BLaER1 treated with 17β-estradiol and CSF1 and Interleukin-3, amounts not matched to agents 10 nM and 100 nM (cell line): ENCODE measurements at regions not wholly inside any gene's neighbourhood (a gene's known extent, or its start where the extent isn't known, plus 50 kb on each side); places are given as distances from the start of the nearest gene placed in this dataset.

ENCODE experiments used
- H3K27ac ChIP-seq, 11 experiments: shearing (Covaris generic); formaldehyde crosslinking; 2 replicates each; pipeline ENCODE4 v1.8.1; 2022
- H3K27me3 ChIP-seq, 11 experiments: shearing (Covaris generic); formaldehyde crosslinking; 2 replicates each; pipeline ENCODE4 v1.8.1; 2022
- H3K36me3 ChIP-seq, 11 experiments: shearing (Covaris generic); formaldehyde crosslinking; 2 replicates each; pipeline ENCODE4 v1.8.1; 2022
- H3K4me1 ChIP-seq, 10 experiments: shearing (Covaris generic); formaldehyde crosslinking; 2 replicates each; pipeline ENCODE4 v1.8.1; 2022
- H3K4me2 ChIP-seq, 11 experiments: shearing (Covaris generic); formaldehyde crosslinking; 2 replicates each; pipeline ENCODE4 v1.8.1; 2022
- H3K4me3 ChIP-seq, 10 experiments: shearing (Covaris generic); formaldehyde crosslinking; 2 replicates each; pipeline ENCODE4 v1.8.1; 2022
- H3K9ac ChIP-seq, 11 experiments: shearing (Covaris generic); formaldehyde crosslinking; 2 replicates each; pipeline ENCODE4 v1.8.1; 2022
- H3K9me3 ChIP-seq, 11 experiments: shearing (Covaris generic); formaldehyde crosslinking; replicated peaks in 1 of 11; 2 replicates each; pipeline ENCODE4 v1.8.1; 2022
- H4K20me1 ChIP-seq, 11 experiments: shearing (Covaris generic); formaldehyde crosslinking; 2 replicates each; pipeline ENCODE4 v1.8.1; 2022
- Cebpa-rat ChIP-seq, 11 experiments: shearing (Covaris generic); IDR thresholded peaks; 2 replicates each; pipeline ENCODE4 v1.8.1; 2022

DNA sequence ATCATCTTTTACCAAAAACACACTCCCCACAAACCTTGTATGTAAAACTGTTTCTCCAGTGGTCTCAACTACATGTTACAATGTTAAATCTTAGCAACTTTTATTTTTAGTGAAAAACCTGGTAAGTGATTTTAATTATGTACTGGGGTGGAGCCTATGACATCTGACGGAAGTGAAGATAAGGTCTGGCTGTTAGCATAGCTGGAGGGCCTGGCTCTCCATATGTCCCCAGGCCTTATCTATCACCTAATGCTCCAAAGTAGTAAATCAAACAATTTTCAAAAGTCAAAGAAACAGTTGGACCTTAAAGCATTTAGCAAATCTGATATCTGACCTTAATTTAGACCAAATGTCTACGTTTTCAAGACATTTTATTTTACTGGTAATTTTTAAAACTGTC, 173.6 kb upstream of the SMAD3 start:
- H3K4me3 ChIP-seq = no peak overlapping the region
- no peak overlapping the region for H3K4me2 ChIP-seq
- TF ChIP-seq Cebpa-rat (IDR thresholded peaks at IDR 0.05) = no peak
- H4K20me1 ChIP-seq = no peaks in the 10 kb centered on the region
- peaks cover 19 to 30% (median 27%) of the 10 kb centered on the region in 11 experiments for H3K9me3 ChIP-seq
- H3K36me3 ChIP-seq = no peaks in the 10 kb centered on the region
- H3K9ac ChIP-seq = no peak overlapping the region
- H3K27ac ChIP-seq = no peak overlapping the region
- peaks cover 0 to 5% (median 0%) of the 10 kb centered on the region in 10 experiments; a peak in 1 of 20 replicates for H3K4me1 ChIP-seq
- H3K27me3 ChIP-seq = no peaks in the 10 kb centered on the region

DNA sequence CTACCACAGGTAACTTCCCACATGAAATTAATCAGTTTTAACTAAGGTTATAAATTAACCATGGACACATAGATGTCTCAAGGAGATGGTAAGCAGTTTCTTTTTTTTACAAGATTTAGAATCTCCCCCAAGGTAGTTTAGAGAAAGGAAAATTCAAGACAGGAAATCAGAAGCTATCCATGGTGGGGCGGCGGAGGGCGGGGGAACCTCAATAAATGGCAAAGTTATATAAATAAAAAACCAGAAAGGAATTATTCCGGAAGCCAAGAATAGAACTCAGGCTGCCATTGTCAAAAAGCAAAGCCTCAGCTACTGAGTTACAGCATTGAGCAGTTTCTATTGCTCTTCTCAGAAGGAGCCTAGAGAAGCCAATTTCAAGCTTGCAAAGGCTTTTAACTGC, 172.1 kb upstream of the SMAD3 start:
- Histone ChIP-seq H3K9ac (no peak overlapping the region), H3K9me3 (peaks cover 19 to 30% (median 25%) of the 10 kb centered on the region in 11 experiments), H3K27ac (no peak overlapping the region), H3K4me2 (no peak overlapping the region), H3K27me3 (no peaks in the 10 kb centered on the region), H3K4me3 (no peak overlapping the region), H3K4me1 (peaks cover 0 to 6% (median 0%) of the 10 kb centered on the region in 10 experiments; a peak in 3 of 20 replicates), H4K20me1 (no peaks in the 10 kb centered on the region), H3K36me3 (no peaks in the 10 kb centered on the region)
- TF ChIP-seq Cebpa-rat (IDR thresholded peaks at IDR 0.05) = no peak

- no peak overlapping the region for H3K27ac ChIP-seq
- no peaks in the 10 kb centered on the region for H3K27me3 ChIP-seq
- no peak overlapping the region for H3K9ac ChIP-seq
- no peaks in the 10 kb centered on the region for H3K36me3 ChIP-seq
- no peak for TF ChIP-seq Cebpa-rat (IDR thresholded peaks at IDR 0.05)
- peaks cover 9 to 19% (median 16%) of the 10 kb centered on the region in 11 experiments for H3K9me3 ChIP-seq
- no peak overlapping the region for H3K4me2 ChIP-seq
- H4K20me1 ChIP-seq = no peaks in the 10 kb centered on the region
- no peak overlapping the region for H3K4me3 ChIP-seq
- peaks cover 0 to 16% (median 0%) of the 10 kb centered on the region in 10 experiments; a peak in 4 of 20 replicates for H3K4me1 ChIP-seq
Observed at GRCh38 chr15:66894363-66894762, 171.0 kb upstream of the SMAD3 start.

- Histone ChIP-seq H3K9ac (no peak overlapping the region), H3K4me3 (no peak overlapping the region), H4K20me1 (no peaks in the 10 kb centered on the region), H3K4me1 (peaks cover 0 to 16% (median 0%) of the 10 kb centered on the region in 10 experiments; a peak in 4 of 20 replicates), H3K27me3 (no peaks in the 10 kb centered on the region), H3K27ac (no peak overlapping the region), H3K4me2 (peak overlapping the region in 3 of 11 experiments; percentile 24 to 45 (median 30); a peak in 3 of 22 replicates), H3K9me3 (peaks cover 1 to 11% (median 7%) of the 10 kb centered on the region in 11 experiments; a peak in 21 of 22 replicates), H3K36me3 (no peaks in the 10 kb centered on the region)
- no peak for TF ChIP-seq Cebpa-rat (IDR thresholded peaks at IDR 0.05)
Observed at GRCh38 chr15:66894986-66895780, 170.2 kb upstream of the SMAD3 start.

- no peak for TF ChIP-seq Cebpa-rat (IDR thresholded peaks at IDR 0.05)
- H3K9me3 ChIP-seq = peaks cover 0 to 5% (median under 1%) of the 10 kb centered on the region in 11 experiments; a peak in 6 of 22 replicates
- peaks cover 1 to 20% (median 2%) of the 10 kb centered on the region in 10 experiments; a peak in 17 of 20 replicates for H3K4me1 ChIP-seq
- H4K20me1 ChIP-seq = no peaks in the 10 kb centered on the region
- peak overlapping the region in 2 of 11 experiments; percentile 24 to 30; a peak in 1 of 22 replicates for H3K4me2 ChIP-seq
- no peaks in the 10 kb centered on the region for H3K27me3 ChIP-seq
- H3K4me3 ChIP-seq = no peak overlapping the region
- no peak overlapping the region for H3K9ac ChIP-seq
- no peaks in the 10 kb centered on the region for H3K36me3 ChIP-seq
- H3K27ac ChIP-seq = no peak overlapping the region
Observed at GRCh38 chr15:66895794-66896453, 169.5 kb upstream of the SMAD3 start.

- no peak overlapping the region for H3K9ac ChIP-seq
- H3K9me3 ChIP-seq = no peaks in the 10 kb centered on the region
- H3K4me1 ChIP-seq = peaks cover 8 to 27% (median 9%) of the 10 kb centered on the region in 10 experiments
- no peak overlapping the region for H3K27ac ChIP-seq
- H3K4me2 ChIP-seq = no peak overlapping the region
- no peak overlapping the region for H3K4me3 ChIP-seq
- no peaks in the 10 kb centered on the region for H3K36me3 ChIP-seq
- no peak for TF ChIP-seq Cebpa-rat (IDR thresholded peaks at IDR 0.05)
- no peaks in the 10 kb centered on the region for H3K27me3 ChIP-seq
- no peaks in the 10 kb centered on the region for H4K20me1 ChIP-seq
Observed at GRCh38 chr15:66896611-66897010, 168.8 kb upstream of the SMAD3 start.

DNA sequence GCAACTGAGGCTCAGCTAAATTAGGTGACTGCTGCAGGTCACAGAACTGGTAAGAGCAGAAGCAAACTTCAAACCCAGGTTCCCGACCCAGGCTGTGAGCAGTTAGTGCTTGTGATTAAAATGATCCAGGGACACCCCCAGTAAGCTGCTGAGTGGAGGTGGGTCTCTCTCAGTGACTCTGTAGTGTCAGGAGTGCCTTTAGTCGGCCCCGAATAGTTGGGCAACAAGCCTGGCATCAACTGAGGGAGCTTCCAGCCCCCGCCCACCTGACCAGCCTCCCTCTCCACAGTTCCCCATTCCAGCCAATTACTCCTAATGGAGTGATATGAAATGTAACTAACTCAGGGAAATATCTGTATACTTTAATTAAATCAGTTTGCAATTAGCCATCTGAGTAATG, 168.0 kb upstream of the SMAD3 start:
- H3K4me2 ChIP-seq = no peak overlapping the region
- H3K27me3 ChIP-seq = no peaks in the 10 kb centered on the region
- H3K27ac ChIP-seq = no peak overlapping the region
- TF ChIP-seq Cebpa-rat (IDR thresholded peaks at IDR 0.05) = no peak
- H4K20me1 ChIP-seq = no peaks in the 10 kb centered on the region
- H3K4me3 ChIP-seq = no peak overlapping the region
- peaks cover 10 to 31% (median 11%) of the 10 kb centered on the region in 10 experiments for H3K4me1 ChIP-seq
- H3K9ac ChIP-seq = no peak overlapping the region
- no peaks in the 10 kb centered on the region for H3K9me3 ChIP-seq
- H3K36me3 ChIP-seq = no peaks in the 10 kb centered on the region

DNA sequence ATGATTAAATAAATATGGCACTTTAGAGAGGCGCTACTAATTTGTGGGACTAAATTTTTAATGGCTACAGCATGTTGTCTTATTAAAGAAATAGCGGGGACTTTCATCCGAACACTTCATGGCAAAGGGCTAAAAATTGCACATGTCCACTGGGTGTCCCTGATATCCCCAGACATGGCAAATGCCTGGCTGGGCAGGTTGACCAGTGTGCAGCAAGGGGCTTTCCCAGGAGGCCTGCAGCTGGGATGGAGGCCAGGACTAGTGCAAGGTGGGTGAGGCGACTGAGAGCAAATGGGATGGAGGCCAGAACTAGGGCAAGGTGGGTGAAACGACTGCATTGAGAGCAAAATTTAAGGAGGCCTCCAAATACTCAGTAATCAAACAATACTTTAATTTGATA, 167.4 kb upstream of the SMAD3 start:
- H4K20me1 ChIP-seq = no peaks in the 10 kb centered on the region
- no peak overlapping the region for H3K27ac ChIP-seq
- no peak overlapping the region for H3K4me3 ChIP-seq
- no peaks in the 10 kb centered on the region for H3K27me3 ChIP-seq
- no peak overlapping the region for H3K4me2 ChIP-seq
- H3K9ac ChIP-seq = no peak overlapping the region
- TF ChIP-seq Cebpa-rat (IDR thresholded peaks at IDR 0.05) = no peak
- no peaks in the 10 kb centered on the region for H3K36me3 ChIP-seq
- no peaks in the 10 kb centered on the region for H3K9me3 ChIP-seq
- peaks cover 10 to 31% (median 11%) of the 10 kb centered on the region in 10 experiments for H3K4me1 ChIP-seq

DNA sequence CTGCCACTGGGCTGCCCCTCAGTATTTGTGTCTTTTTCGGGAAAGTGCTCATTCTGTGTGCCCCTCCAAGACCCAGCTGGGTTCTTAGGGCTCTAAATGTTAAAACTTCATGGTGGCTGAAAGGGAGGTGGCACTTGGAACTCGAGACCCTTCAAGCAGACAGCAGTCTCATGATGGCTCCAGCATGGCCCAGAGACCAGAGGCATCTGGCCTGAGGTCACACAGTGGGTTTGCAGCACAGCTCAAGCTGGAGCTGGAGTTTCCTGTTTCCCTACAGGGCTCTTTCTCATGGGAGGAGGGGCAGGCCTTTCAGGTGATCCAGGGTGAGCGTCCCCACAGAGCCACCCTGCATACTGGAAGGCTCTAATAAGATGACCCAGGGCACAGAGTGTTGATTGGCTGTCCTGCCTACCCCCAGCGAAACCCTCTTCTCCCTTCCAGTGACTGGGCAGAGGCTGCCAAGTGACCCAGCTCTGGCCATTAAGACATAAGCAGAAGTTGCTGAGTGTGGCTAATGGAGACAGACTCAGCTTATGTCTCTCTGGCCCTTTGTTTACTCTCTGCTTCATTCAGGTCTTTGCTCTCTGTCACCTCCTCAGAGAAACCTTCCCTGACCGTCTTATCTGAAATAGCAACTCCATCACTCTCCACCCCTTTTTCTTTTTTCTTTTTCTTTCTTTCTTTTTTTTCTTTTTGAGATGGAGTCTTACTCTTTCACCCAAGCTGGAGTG, 166.6 kb upstream of the SMAD3 start:
- H3K27me3 ChIP-seq = no peaks in the 10 kb centered on the region
- H3K4me3 ChIP-seq = no peak overlapping the region
- peak overlapping the region in 2 of 11 experiments; percentile 15 to 56; a peak in 3 of 22 replicates for H3K4me2 ChIP-seq
- no peak overlapping the region for H3K27ac ChIP-seq
- no peaks in the 10 kb centered on the region for H3K9me3 ChIP-seq
- H3K36me3 ChIP-seq = no peaks in the 10 kb centered on the region
- no peak overlapping the region for H3K9ac ChIP-seq
- H4K20me1 ChIP-seq = no peaks in the 10 kb centered on the region
- TF ChIP-seq Cebpa-rat (IDR thresholded peaks at IDR 0.05) = no peak
- peaks cover 10 to 32% (median 11%) of the 10 kb centered on the region in 10 experiments for H3K4me1 ChIP-seq
